ENCODE measurements at regions not wholly inside any gene's neighbourhood (a gene's known extent, or its start where the extent isn't known, plus 50 kb on each side); places are given as distances from the start of the nearest gene placed in this dataset.

DNA sequence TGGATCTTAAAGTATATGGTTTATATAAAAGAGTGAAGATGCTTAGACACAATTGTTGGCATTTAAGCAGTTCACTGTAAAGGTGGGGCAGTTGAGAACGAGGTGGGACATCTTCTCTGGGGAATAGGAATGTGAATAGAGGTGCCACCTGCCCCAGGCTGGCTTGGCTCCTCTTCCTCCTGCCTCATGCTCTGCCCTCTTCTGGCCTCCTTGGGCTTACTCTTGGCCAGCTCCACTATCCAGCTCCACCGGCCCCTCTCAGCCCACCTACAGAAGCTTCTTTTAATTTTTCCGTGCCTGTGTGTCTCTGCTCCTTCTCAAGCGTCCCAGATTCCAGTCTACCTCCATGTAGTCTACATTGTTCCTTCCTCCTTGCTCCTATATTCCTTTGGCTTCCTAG is 122.1 kb downstream of the NUF2 start:
- no peak for TF ChIP-seq CTCF (IDR thresholded peaks at IDR 0.05; ENCODE audit: borderline replicate concordance, extremely low read depth, low read length, poor library complexity, severe bottlenecking)
- TF ChIP-seq EZH2 (IDR thresholded peaks at IDR 0.05; ENCODE audit: borderline replicate concordance, low read depth, low read length, severe bottlenecking), result no peak
